Suprapubic skin (tissue), 4 donors: ENCODE measurements at regions not wholly inside any gene's neighbourhood (a gene's known extent, or its start where the extent isn't known, plus 50 kb on each side); places are given as distances from the start of the nearest gene placed in this dataset.

Experiments
- EP300 ChIP-seq: sonication (generic); formaldehyde crosslinking; IDR thresholded peaks from one replicate; pipeline ENCODE4 v1.6.1; 2017; ENCODE audit warnings: antibody characterized with exemption
- POLR2A ChIP-seq, 2 donors: fragments of 450-650 bp; IDR thresholded peaks; one replicate each; pipeline ENCODE4 v1.6.1; 2017; ENCODE audit warnings: antibody characterized with exemption in 2 of 2, mild to moderate bottlenecking in 2 of 2, moderate library complexity in 2 of 2
- POLR2AphosphoS5 ChIP-seq, 3 donors: sonication (generic); formaldehyde crosslinking; IDR thresholded peaks; one replicate each; pipeline ENCODE4 v1.6.1; 2017; ENCODE audit warnings: antibody characterized with exemption in 3 of 3
- TF ChIP-seq, protein P1 (sequence below), 2 donors: fragments of 200-600 bp in 1 of 2; fragments of 450-650 bp in 1 of 2; sonication (generic) in 1 of 2; IDR thresholded peaks; one replicate each; pipeline ENCODE4 v1.5.1; 2016 to 2019; ENCODE audit warnings: antibody characterized with exemption in 2 of 2, mild to moderate bottlenecking in 1 of 2, moderate library complexity in 1 of 2

DNA sequence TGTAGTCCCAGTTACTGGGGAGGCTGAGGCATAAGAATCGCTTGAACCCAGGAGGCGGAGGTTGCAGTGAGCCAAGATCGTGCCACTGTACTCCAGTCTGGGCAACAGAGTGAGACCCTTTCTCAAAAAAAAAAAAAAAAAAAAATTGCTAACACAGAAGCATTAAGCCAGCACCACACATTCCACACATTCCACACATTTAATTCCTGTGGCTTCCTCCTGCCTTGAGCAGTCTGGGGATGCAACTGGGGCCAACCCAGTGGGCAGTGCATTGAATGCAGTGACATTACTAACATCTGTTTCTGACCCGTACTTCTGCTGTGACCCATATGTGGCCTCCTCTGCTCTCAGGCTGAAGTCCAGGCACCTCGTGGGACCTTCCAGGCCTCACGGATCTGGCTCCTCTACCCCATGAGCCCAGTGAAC is 107.0 kb downstream of the BCL2L11 start:
- TF ChIP-seq POLR2A (IDR thresholded peaks at IDR 0.05) (no peak), POLR2AphosphoS5 (IDR thresholded peaks at IDR 0.05) (no peak), EP300 (no peak)
- TF ChIP-seq, protein P1, sequence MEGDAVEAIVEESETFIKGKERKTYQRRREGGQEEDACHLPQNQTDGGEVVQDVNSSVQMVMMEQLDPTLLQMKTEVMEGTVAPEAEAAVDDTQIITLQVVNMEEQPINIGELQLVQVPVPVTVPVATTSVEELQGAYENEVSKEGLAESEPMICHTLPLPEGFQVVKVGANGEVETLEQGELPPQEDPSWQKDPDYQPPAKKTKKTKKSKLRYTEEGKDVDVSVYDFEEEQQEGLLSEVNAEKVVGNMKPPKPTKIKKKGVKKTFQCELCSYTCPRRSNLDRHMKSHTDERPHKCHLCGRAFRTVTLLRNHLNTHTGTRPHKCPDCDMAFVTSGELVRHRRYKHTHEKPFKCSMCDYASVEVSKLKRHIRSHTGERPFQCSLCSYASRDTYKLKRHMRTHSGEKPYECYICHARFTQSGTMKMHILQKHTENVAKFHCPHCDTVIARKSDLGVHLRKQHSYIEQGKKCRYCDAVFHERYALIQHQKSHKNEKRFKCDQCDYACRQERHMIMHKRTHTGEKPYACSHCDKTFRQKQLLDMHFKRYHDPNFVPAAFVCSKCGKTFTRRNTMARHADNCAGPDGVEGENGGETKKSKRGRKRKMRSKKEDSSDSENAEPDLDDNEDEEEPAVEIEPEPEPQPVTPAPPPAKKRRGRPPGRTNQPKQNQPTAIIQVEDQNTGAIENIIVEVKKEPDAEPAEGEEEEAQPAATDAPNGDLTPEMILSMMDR (IDR thresholded peaks at IDR 0.05) = no peak
